Keratinocyte (primary cell): ENCODE measurements at regions not wholly inside any gene's neighbourhood (a gene's known extent, or its start where the extent isn't known, plus 50 kb on each side); places are given as distances from the start of the nearest gene placed in this dataset.

Source experiments
- EZH2 ChIP-seq: IDR thresholded peaks from one replicate; pipeline ENCODE4 v1.6.1; 2012; ENCODE audit warnings: inconsistent platforms, mild to moderate bottlenecking, low read length, moderate library complexity
- TF ChIP-seq, protein P1 (sequence below), 3 experiments: IDR thresholded peaks in 1 of 3; conservative IDR thresholded peaks in 1 of 3; optimal IDR thresholded peaks in 1 of 3; 2 replicates in 2 of 3; 3 replicates in 1 of 3; pipeline versions ENCODE3 to v1.5.1; 2011; ENCODE audit warnings: low read length in 3 of 3, mild to moderate bottlenecking in 3 of 3, moderate library complexity in 2 of 3, control low read depth in 1 of 3, inconsistent platforms in 1 of 3; ENCODE audit not compliant: insufficient read depth in 2 of 3; ENCODE audit errors: extremely low read depth in 1 of 3

GRCh38 chr10:3255075-3255474 is 82.5 kb upstream of the PITRM1 start:
- TF ChIP-seq, protein P1, sequence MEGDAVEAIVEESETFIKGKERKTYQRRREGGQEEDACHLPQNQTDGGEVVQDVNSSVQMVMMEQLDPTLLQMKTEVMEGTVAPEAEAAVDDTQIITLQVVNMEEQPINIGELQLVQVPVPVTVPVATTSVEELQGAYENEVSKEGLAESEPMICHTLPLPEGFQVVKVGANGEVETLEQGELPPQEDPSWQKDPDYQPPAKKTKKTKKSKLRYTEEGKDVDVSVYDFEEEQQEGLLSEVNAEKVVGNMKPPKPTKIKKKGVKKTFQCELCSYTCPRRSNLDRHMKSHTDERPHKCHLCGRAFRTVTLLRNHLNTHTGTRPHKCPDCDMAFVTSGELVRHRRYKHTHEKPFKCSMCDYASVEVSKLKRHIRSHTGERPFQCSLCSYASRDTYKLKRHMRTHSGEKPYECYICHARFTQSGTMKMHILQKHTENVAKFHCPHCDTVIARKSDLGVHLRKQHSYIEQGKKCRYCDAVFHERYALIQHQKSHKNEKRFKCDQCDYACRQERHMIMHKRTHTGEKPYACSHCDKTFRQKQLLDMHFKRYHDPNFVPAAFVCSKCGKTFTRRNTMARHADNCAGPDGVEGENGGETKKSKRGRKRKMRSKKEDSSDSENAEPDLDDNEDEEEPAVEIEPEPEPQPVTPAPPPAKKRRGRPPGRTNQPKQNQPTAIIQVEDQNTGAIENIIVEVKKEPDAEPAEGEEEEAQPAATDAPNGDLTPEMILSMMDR (optimal IDR thresholded peaks at IDR 0.05 in 1 of 3, IDR thresholded peaks at IDR 0.05 in 1 of 3, conservative IDR thresholded peaks at IDR 0.05 in 1 of 3; ENCODE audit: extremely low read depth in 1 of 3, insufficient read depth in 2 of 3, low read length in 3 of 3), result no peak
- no peak for TF ChIP-seq EZH2
